ENCODE measurements at regions not wholly inside any gene's neighbourhood (a gene's known extent, or its start where the extent isn't known, plus 50 kb on each side); places are given as distances from the start of the nearest gene placed in this dataset.
"Not testable (repeated sequence)": the region's sequence is repeated elsewhere in the genome, so short reads cannot be mapped to it uniquely, and the experiment has no call there.

DNA sequence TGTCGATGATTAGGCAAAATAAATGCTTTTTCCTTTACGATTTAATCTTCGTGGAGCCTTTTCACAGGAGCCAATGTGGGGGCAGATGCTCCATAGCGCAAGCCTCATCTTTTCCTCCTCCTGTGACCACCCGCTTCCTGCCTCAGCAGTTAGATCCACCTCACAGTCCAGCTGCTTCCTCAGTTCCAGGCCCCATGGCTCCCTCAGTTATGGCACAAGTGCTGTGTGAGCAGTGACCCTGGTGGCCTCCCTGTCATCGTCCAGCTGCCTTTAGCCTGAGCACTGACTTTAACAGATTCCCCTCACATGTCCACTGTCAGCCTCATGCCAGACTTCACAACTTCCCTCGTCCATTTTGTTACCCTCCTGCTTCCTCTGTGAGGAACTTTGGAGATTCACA is 424.6 kb upstream of the GBE1 start:
- no peak for FAIRE-seq
- DNase-seq (ENCODE audit: low spot score), result no peak

DNA sequence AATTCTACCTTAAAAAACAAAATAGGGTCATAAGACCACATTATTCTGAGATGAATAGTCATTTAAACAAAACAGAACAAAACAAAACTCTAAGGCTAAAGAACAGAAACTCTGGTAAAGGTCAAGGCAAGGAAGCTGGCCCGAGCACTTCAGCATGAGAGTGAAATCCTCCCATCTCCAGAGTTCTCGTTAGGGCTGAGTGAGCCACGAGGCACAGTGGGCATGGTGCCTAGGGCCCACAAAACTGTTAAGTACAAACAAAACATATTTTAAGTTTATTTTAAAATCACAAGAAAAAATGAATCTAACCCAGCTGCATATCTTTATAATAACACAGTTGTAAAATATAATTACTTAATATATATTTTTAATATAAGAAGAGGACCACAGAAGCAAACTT is 417.8 kb upstream of the GBE1 start:
- DNase-seq (ENCODE audit: low spot score) (no peak), FAIRE-seq (no peak)

DNA sequence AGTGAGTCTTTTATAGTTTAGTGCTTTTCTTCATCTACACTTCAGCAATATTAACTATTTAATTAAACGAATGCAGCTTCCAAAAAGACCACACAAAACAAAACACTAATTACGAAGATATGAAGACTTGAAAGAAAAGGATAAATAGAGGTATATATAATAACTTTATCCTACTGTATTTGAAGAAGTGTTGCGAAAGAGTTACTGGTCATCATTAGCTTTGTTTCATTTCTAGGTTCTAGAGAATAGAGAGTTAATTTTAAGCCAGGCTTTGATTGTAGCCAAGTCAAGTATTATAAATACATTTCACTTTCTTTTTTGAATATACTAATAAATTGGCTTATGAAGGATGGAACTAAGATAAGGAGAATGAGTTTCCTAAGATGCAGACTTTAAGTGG is 416.8 kb upstream of the GBE1 start:
- no peak for DNase-seq (ENCODE audit: low spot score)
- FAIRE-seq, result no peak

DNA sequence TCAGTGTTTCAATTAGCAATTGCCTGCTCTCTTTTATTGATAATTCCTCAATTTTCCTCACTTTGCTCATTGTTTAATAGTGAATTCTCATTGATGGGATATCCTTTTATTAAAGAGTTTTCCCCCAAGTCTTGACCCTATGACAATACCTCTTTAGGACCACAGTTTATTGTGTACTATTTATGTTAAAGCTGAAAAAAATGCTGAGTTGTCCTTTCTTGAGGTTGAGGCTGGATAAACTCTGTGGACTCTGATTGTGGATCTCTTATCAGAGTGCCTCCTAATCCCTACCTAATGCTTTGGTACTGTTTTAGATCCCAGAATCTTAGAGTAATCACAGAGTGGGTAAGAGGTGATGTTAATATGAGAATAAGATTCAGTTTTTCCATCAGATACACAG is 416.3 kb upstream of the GBE1 start:
- FAIRE-seq, result no peak

DNA sequence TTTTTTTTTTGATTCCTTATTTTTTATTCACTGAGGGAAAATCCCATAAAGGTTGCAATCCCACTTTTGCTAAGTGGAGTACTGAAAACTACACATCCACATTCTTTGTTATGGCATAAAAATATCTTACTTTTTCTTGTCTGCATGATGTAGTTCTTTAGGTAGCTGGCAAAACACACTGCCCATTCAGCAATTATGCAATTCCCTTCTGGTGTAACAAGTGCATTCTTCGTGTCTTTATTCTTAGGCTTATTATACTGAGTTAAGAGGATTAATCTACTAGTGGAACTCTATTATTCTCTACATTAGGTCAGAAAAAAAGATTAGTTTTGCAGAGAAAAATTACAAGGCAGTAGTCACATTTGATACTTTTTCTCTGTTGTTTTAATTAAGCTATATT is 403.8 kb upstream of the GBE1 start:
- FAIRE-seq (no peak), DNase-seq (ENCODE audit: low spot score) (no peak)

More for the DNA sequence above, 416.3 kb upstream of the GBE1 start:
- no peak for DNase-seq (ENCODE audit: low spot score)

DNA sequence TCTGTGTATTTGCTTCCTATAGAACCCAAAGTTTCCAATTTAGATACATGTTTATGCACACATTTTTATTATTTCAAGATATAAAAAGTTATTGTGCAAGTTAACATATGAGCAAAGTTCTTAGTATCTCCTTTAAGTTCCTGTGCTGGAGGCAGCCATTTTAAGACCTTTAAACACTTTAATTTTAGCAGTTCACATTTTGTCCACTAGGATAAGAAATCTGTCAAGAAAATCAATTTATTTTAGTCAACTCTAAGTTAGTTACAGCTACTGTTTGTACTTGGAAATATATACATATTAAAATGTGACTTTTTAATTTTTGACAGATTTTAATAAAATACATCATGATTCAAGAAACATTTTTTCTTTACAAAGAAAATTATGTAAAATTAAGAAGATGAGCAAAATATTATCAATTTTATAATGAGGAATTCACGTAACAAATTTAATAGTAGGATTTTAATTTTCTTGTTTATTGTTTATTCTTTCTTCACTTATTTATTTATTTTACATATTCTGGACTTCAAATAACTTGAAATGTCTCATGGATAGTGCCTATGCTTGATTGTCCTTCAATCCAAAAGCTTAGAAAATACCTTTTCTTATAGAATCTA is 402.6 kb upstream of the GBE1 start:
- peak; percentile 11 for DNase-seq (ENCODE audit: low spot score)
- peak; percentile 41 for FAIRE-seq

DNA sequence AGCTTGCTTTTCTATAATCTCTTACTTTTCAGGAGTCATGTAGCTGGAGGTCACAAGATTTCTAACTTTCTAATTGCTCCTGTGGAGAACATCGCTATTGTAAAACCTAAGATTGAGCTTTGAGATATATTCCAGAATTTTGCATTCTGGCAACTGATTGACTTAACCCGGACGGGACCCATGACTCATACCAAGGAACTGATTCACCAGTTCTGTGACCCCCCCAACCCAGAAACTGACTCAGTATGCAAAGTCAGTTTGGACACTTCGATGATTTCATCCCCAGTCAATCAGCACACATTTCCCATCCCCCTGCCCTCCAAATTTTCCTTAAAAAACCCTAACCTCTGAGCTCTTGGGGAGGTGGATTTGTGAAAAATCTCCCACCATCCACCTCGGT is 396.5 kb upstream of the GBE1 start:
- FAIRE-seq, result peak; percentile 92
- peak; percentile 72 for DNase-seq (ENCODE audit: low spot score)

DNA sequence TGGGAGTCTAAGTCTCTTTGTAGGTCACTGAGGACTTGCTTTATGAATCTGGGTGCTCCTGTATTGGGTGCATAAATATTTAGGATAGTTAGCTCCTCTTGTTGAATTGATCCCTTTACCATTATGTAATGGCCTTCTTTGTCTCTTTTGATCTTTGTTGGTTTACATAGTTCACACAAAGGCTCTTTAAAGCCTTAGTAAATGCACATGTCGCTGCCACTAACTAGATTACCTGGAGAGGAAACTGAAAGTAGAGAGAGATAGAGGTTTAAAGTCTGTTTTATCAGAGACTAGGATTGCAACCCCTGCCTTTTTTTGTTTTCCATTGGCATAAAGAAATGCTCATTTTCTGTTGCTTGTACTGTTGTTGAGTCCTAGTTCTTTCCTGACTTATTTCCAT is 392.4 kb upstream of the GBE1 start:
- DNase-seq (ENCODE audit: low spot score), result not testable (repeated sequence)

DNA sequence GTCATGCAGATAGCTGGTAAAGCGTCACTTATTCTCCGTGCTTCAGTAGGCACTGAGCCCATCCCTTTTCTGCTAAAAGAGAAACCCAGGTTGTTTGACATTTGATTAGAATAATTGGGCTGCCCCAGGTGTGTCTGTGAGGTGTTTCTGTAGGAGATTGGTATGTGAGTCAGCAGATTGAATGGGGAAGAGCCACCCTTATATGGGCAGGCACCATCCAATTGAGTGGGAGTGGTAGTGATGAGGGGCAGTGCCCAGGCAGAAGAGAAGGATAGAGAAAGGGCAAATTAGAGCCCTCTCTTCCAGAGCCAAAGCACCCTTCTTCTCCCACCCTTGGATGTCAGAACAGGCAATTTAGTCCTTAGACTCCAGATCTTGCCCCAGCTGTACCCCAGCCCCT is 384.3 kb upstream of the GBE1 start:
- FAIRE-seq, result no peak
- DNase-seq (ENCODE audit: low spot score), result no peak

More for the DNA sequence above, 392.4 kb upstream of the GBE1 start:
- not testable (repeated sequence) for FAIRE-seq

DNA sequence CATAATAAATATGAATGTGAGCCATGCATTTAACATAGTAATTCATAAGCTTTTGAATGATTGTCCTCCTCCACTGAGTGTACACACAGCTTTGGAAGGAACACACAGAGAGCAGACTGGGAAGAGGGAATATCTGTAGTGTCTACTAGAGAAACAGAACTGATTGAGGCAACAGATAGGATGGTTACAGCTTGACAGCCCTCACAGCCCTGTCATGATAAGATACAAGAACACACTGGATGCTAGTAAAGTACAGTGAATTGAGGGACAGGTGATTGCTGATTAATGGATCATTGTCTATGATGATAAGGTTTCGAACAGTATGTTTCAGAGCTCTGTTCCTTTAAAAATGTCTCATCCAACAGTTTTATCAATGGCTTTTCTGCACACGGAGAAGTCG is 383.4 kb upstream of the GBE1 start:
- DNase-seq (ENCODE audit: low spot score) (no peak), FAIRE-seq (no peak)

DNA sequence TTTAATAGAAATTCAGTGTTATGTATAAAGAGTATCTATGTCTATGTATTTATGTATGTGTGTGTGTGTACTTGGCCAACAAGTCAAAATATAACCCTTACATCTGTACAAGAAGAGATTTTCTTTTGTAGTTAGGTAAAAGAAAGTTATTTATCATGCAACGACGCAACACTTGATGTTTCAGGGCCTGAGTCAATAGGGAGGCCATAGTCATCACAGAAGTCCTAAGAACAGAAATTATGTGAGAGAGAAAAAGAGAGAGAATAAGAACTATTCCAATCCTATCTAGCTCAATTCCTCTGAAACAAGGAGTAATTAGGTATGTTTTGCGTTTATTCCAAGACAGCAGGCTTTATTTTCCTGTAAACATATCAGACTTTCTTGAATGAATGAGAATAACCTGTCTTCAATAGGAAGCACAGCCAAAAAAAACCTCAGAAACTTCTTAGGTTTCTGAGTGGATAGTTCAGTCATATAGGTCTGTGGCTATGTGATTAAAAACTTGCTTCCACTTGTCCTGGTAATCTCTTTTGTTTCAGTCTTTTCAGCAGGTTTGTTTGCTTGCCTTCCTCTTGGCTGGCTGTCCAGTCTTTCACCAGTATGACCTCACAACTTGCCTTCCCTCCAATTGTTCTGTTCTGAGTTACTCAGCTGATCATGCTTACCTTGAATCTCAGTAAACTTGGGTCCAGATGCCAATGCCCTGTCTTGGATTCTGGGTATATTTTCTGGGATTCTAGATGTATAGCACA is 382.4 kb upstream of the GBE1 start:
- no peak for FAIRE-seq
- no peak for DNase-seq (ENCODE audit: low spot score)

DNA sequence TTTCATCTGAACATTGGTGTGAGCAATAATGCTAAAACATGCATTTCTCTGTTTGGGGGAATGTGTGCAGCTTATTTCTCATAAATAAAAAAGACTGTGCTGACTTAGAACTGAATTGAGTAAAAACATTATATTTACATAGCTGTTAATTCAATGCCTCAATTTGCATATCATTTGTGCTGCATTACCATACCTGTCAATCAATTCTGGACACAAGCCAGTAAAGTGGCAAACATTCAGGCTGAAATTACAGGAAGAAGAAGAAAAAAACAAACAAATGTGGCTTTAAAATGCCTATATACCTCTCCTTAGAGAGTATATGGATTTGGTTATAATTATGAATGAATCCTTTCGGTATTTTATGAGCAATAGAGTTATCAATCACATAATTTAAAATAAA is 380.1 kb upstream of the GBE1 start:
- DNase-seq (ENCODE audit: low spot score) (no peak), FAIRE-seq (no peak)

DNA sequence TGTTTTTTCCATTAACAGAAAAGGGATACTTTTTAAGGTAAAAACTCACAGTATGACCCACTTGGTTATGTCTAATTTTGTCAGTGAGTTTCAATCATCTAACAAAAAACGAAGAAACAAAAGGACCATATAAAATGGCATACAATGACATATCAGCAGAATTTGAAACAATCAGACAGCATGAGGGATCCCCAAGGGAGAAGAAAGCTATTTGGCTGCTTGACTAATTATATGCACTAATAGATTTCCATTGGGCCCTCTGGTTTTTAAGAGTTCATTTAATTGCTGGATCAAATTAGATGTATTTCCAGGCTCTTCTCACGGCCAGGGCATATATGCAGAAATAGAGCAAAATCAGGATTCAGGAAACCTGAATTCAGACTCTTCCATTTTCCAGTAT is 376.4 kb upstream of the GBE1 start:
- no peak for FAIRE-seq
- no peak for DNase-seq (ENCODE audit: low spot score)

DNA sequence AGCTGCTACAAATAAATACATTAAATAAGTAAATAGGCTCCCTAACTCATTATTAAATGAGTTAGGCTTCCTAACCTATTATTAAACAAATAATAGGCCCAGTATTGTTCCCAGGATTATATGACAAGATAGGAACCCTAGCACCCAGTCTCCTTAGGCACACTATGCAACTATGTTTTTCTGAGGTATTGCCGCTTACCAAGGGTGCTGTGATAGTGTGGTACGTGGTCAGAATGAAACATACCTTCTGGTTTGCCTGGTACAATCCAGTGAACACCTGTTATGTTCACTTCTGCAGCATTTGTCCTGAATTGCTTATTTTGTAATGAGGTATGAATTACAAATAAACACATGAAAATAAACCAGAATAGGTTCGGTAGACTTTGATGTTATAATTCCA is 375.6 kb upstream of the GBE1 start:
- DNase-seq (ENCODE audit: low spot score) (no peak), FAIRE-seq (no peak)

DNA sequence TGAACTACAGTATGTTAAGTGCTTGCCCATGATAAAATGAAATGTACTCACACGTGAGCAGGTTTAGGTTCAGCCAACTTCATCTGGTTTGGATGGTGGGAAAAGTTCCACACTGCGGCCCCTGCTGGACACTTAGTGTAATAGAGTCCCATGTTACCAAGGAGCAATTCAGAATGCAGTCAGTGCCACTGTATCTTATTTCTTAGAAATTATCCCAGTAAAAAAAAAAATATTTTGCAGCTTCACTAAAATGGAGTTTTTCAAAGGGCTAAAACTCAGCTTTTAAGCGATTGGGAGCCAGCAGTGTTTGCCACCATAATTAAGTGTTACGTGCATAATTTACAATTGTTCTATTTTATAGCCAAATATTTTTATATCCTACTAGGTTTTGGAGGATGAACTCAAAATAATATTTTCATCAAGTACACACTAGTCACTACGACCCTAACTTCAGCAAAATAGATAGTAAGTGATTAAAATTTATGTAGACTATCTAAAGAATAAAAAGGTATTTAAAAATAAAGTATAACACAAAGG is 371.7 kb upstream of the GBE1 start:
- FAIRE-seq (peak; percentile 36), DNase-seq (ENCODE audit: low spot score) (peak; percentile 14)

DNA sequence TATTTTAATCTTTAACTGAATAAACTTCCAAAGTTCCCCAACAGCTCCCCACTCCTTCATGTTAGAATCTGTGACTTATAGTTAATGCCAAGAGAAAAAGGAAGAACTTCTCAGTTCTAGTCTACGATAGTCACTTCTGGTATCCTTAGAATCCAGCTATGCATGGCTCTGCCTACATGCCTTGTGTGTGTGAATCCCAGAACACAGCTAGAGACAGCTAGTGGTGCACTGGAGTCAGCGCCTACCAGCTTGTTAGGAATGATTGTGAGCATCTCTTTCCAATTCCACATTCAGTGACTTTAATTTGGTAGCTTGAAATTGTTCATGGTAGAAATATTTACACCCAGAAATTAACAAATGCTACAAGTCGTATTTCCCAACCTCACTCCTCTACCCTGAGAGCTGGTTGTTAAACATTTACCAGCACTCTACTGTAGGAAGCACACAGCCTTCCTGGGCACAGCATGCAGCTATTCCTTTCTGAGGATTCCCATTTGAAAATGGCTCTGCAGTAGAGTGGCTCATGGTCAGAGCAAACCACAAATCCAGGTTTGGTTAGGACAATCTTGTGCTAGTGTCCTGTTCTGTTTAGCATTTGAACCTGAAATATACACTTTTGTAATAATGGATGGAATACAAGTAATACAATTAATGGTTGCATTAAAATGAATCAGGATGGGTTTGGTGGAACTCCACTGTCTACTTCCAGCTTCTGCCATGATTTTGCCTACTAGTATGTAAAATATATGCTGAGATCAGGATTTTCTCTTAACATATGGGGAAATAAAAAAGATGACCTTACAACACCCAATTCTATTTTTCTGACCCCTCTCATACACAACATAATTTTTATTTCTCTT is 371.0 kb upstream of the GBE1 start:
- FAIRE-seq, result peak; percentile 48
- no peak for DNase-seq (ENCODE audit: low spot score)

DNA sequence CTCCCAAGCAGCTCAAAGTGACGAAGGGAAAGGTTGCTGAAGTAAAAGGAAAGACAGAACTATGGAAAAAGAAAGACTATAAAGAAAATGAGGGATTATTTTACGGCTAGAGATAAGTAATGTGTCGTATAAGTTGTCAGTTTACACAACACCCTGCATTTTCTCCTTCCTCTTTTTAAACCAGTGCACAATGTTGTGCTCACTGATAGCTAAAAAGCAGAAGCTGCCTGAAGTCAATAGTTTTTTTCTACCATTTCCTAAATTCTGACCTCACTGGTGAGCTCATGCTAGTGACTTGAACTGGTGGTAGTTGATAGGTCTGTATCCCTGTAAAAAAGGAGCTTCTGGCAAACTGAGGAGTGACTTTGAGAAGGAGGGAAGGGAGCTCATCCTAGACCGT is 368.6 kb upstream of the GBE1 start:
- FAIRE-seq, result no peak
- DNase-seq (ENCODE audit: low spot score), result no peak

DNA sequence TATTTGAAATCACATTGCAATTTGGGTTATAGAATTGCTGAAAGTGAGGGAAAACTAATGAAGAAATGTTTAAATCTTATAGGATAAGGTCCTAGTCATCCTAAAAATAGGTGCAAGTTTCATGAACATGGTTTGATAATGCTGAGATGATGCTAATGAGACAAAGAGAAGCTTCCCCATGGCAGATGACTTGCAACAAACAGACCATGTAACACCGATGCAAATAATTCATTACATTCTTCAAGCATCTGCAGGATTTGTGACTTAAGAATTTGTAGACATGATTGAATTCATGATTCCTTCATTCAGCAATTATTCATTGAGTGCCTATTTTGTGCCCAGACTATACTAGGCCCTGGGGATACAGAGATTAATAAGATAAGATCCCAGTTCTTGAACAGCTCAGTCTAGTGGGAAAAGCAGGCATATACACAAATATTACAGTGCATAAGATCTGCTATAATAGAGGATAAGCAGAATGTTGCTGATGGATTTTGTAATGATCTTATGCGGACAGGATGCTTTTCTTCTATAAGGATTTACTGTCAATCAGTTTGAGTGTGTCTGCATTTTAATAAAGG is 367.9 kb upstream of the GBE1 start:
- DNase-seq (ENCODE audit: low spot score), result no peak
- no peak for FAIRE-seq

DNA sequence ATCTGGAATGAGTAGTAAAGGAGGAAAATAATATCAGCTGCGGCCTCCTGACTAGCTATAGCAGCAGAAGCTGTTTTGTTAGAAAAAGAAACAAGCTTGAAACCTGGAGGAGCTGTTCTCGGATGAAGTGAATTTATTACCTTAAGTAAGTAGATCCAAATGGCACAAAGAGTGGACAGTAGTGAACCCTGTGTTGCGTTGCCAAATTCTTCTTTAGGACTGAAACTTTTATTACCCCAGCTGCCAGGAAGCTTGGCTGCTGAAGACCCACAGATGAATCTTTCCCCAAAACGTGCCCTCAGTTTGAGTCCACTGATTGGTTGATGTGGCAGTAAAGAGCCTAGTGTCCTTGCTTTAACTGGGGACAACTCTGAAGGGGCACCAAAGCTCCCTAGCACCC is 366.8 kb upstream of the GBE1 start:
- DNase-seq (ENCODE audit: low spot score) (no peak), FAIRE-seq (no peak)

DNA sequence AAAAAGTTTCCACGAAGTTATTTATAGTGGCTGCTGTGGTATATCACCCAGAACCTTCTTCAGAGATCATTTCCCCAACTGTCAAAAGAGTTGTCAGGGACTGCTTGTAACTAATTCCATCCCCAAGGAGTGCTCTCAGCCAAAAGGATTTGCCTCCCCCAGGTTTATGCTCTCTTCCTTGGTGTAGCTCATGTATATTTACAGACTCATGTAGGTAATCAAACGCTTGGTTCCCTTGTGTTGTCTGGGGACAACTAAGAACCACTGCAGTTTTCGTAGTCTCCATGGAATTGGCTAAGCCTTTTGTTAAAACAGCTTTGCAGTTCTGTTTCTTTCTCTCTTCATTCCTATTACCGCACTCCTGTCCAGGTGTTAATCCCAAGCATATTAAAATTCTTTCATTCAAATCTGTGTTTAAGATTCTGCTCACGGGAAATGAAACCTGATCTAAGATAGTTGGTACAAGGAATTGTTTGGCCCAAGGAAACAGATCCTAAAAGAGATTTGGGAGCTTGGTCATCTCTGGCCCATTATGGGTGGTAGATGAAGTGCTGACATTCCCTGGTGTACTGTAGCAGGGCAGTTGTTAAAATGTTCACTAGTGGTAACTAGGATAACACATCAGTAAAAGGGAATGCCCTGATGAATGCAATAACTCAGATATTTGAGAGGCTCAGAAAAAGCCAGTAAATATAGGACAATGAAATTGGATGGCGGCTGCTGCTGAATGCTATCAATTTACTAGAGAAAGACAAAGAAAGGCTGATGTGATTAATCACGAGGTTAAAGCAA is 361.3 kb upstream of the GBE1 start:
- DNase-seq (ENCODE audit: low spot score) (no peak), FAIRE-seq (no peak)

DNA sequence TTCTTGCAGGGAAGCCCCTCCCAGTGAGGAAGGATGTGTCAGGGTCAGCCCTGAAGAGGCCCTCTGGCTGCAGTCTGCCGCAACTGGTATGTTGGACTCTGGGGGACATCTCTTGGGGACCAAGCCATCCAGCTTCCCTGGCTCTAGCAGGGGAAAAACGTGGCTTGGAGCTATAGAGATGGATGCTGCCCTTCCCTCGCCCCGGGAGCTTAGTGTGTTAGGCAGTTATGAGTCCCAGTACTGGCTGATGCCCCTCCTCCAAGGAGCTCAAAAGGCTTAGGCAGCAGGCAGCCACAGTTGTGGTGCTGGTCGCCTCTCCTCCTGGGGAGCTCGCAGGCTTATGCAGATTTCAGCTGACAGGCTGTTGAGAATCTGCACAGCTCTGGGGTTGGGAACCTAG is 353.1 kb upstream of the GBE1 start:
- DNase-seq (ENCODE audit: low spot score) (no peak), FAIRE-seq (no peak)

Data from RCC 7860 (cell line).